ENCODE measurements at regions not wholly inside any gene's neighbourhood (a gene's known extent, or its start where the extent isn't known, plus 50 kb on each side); places are given as distances from the start of the nearest gene placed in this dataset.
"Not testable (repeated sequence)": the region's sequence is repeated elsewhere in the genome, so short reads cannot be mapped to it uniquely, and the experiment has no call there.

DNA sequence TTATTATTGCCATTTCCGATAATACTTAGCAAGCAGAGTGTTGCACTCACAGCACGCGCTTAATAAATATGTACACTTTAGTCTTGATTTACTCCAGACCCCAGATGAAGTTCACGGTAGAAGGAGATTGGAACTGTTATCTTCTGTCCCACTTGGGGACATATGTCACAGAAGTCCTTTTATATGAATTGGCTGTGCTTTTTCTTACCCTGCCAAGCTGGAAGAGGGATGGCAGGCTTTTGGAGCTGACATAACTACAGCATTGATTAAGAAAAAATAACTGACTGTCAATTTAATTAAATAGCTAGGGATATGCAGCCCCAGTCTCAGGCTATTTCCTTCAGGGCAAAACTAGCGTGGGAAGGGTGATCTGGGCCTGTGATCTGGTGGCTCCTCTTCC lies 182.2 kb downstream of the SH2D4B start:
- Mint-ChIP-seq H3K4me1 (ENCODE audit: low read depth) (no peaks in the 10 kb centered on the region), H3K36me3 (ENCODE audit: low read depth) (no peaks in the 10 kb centered on the region), H3K9me3 (no peaks in the 10 kb centered on the region), H3K27ac (no peak overlapping the region), H3K4me3 (ENCODE audit: low read depth) (no peak overlapping the region), H3K27me3 (ENCODE audit: low read depth) (no peaks in the 10 kb centered on the region)
- intact Hi-C loops (cut with micrococcal nuclease): no loop called here
- no peak for DNase-seq (ENCODE audit: low spot score)

GRCh38 chr10:80720549-80720948 lies 182.8 kb downstream of the SH2D4B start:
- Mint-ChIP-seq H3K4me3 (ENCODE audit: low read depth) (no peak overlapping the region), H3K27me3 (ENCODE audit: low read depth) (no peaks in the 10 kb centered on the region), H3K27ac (no peak overlapping the region), H3K9me3 (no peaks in the 10 kb centered on the region), H3K4me1 (ENCODE audit: low read depth) (no peaks in the 10 kb centered on the region), H3K36me3 (ENCODE audit: low read depth) (no peaks in the 10 kb centered on the region)
- intact Hi-C loops (cut with micrococcal nuclease): no loop called here
- DNase-seq (ENCODE audit: low spot score): no peak

DNA sequence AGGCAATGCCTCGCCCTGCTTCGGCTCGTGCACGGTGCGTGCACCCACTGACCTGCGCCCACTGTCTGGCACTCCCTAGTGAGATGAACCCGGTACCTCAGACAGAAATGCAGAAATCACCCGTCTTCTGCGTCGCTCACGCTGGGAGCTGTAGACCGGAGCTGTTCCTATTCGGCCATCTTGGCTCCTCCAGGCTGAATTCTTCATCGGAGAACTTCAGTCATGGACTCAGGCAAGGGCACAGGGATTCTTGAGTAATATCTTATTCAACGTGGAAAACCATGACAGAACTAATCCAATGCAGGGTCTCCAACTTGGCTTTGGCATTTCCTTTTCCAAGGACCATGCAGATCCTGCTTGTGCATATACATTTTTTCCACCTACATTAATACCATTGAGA lies 190.7 kb downstream of the SH2D4B start:
- H3K27me3 Mint-ChIP-seq (ENCODE audit: low read depth); H3K4me1 Mint-ChIP-seq (ENCODE audit: low read depth); intact Hi-C loops (cut with micrococcal nuclease); H3K27ac Mint-ChIP-seq; H3K4me3 Mint-ChIP-seq (ENCODE audit: low read depth); H3K9me3 Mint-ChIP-seq; DNase-seq (ENCODE audit: low spot score); H3K36me3 Mint-ChIP-seq (ENCODE audit: low read depth): not testable (repeated sequence)

DNA sequence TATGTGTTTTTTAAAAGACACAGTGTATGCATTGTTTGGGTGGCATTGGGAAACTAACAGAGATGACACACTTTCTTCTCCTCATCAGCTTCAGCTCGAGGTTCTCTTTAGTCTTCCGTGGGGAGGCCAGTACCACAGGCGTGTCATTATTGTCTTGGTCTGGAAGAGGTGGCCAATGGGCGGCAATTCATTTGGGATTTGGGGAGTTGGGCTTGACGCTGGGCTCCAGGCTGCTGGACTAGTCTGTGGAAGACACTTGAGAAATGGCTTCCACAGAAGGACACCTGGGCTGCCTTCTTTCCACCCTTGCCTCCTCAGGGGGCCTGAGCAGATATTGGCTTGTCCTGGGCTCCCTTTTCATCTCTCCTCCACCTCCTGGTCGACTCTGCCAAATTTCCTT lies 192.2 kb downstream of the SH2D4B start:
- intact Hi-C loops (cut with micrococcal nuclease): no loop called here
- Mint-ChIP-seq H3K9me3 (no peaks in the 10 kb centered on the region), H3K27me3 (ENCODE audit: low read depth) (no peaks in the 10 kb centered on the region), H3K27ac (no peak overlapping the region), H3K4me3 (ENCODE audit: low read depth) (no peak overlapping the region), H3K4me1 (ENCODE audit: low read depth) (no peaks in the 10 kb centered on the region), H3K36me3 (ENCODE audit: low read depth) (no peaks in the 10 kb centered on the region)
- no peak for DNase-seq (ENCODE audit: low spot score)

DNA sequence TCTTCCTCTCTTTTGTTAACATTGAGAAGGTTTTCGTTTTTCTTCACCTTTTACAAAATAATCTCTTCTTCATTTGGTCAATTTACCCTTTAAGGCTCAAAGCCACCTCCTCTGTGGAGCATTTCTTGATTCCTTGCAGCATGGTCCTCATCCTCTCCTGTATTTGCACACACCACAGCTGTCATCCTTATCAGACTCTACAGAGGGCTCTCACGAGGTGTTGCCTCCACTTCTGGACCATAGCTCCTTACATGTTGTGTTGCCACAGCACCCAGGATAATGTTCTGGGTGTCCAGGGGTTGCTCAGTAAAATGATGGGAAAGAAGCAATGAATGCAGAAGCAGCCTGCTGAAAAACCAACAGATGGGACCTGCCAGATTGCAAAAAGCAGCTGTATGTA lies 192.8 kb downstream of the SH2D4B start:
- Mint-ChIP-seq H3K9me3 (no peaks in the 10 kb centered on the region), H3K27ac (no peak overlapping the region), H3K4me3 (ENCODE audit: low read depth) (no peak overlapping the region), H3K36me3 (ENCODE audit: low read depth) (no peaks in the 10 kb centered on the region), H3K27me3 (ENCODE audit: low read depth) (no peaks in the 10 kb centered on the region), H3K4me1 (ENCODE audit: low read depth) (no peaks in the 10 kb centered on the region)
- intact Hi-C loops (cut with micrococcal nuclease): no loop called here
- DNase-seq (ENCODE audit: low spot score): no peak

- Mint-ChIP-seq H3K9me3 (no peaks in the 10 kb centered on the region), H3K4me1 (ENCODE audit: low read depth) (no peaks in the 10 kb centered on the region), H3K27me3 (ENCODE audit: low read depth) (no peaks in the 10 kb centered on the region), H3K4me3 (ENCODE audit: low read depth) (no peak overlapping the region), H3K27ac (no peak overlapping the region), H3K36me3 (ENCODE audit: low read depth) (no peaks in the 10 kb centered on the region)
- DNase-seq (ENCODE audit: low spot score): no peak
- intact Hi-C loops (cut with micrococcal nuclease): no loop called here
Observed at GRCh38 chr10:80734589-80734988, 196.9 kb downstream of the SH2D4B start.

GRCh38 chr10:80737209-80737608 lies 199.5 kb downstream of the SH2D4B start:
- Mint-ChIP-seq H3K4me3 (ENCODE audit: low read depth) (no peak overlapping the region), H3K9me3 (no peaks in the 10 kb centered on the region), H3K4me1 (ENCODE audit: low read depth) (no peaks in the 10 kb centered on the region), H3K36me3 (ENCODE audit: low read depth) (no peaks in the 10 kb centered on the region), H3K27ac (no peak overlapping the region), H3K27me3 (ENCODE audit: low read depth) (no peaks in the 10 kb centered on the region)
- intact Hi-C loops (cut with micrococcal nuclease): no loop called here
- no peak for DNase-seq (ENCODE audit: low spot score)

- no peak overlapping the region for H3K4me3 Mint-ChIP-seq (ENCODE audit: low read depth)
- DNase-seq (ENCODE audit: low spot score): no peak
- H3K27me3 Mint-ChIP-seq (ENCODE audit: low read depth): no peaks in the 10 kb centered on the region
- no peaks in the 10 kb centered on the region for H3K4me1 Mint-ChIP-seq (ENCODE audit: low read depth)
- H3K27ac Mint-ChIP-seq: no peak overlapping the region
- H3K9me3 Mint-ChIP-seq: no peaks in the 10 kb centered on the region
- no peaks in the 10 kb centered on the region for H3K36me3 Mint-ChIP-seq (ENCODE audit: low read depth)
- intact Hi-C loops (cut with micrococcal nuclease): no loop called here
Observed at GRCh38 chr10:80739328-80739727, 201.6 kb downstream of the SH2D4B start.

DNA sequence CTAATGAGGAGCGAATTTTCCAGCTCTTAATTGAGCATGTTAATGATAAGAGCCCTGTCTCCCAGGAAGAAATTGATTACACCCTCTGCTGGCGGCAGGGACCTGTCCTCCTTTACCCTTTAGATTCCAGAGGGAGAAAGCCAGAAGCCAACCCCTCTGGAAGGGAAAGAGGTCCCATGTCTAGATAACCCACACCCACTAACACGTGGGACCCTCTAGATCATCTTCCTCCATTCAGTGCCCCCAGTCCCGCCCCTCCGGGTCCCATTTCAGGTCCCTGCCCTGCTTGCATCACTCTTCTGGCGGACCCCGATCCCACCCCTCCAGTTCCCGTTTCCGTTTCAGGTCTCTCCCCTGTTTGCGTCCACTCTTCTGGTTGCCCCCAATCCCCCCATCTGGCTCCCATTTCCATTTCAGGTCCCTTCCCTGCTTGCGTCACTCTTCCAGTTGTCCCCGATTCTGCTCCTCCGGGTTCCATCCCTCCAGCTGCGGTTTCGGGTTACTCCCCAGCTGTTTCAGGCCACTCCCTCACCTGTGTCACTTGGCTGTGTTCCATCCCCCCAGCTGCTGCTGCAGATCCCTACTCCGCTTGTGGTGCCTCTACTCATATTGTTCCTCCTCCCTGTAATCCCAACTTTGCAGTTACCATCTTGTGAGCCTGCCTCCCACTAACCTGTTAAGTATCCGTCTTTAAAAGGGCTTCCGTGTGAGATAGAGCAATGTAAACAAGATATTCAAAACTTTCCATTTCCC lies 202.4 kb downstream of the SH2D4B start:
- no peaks in the 10 kb centered on the region for H3K4me1 Mint-ChIP-seq (ENCODE audit: low read depth)
- no peak overlapping the region for H3K4me3 Mint-ChIP-seq (ENCODE audit: low read depth)
- no peak overlapping the region for H3K27ac Mint-ChIP-seq
- intact Hi-C loops (cut with micrococcal nuclease): no loop called here
- no peaks in the 10 kb centered on the region for H3K9me3 Mint-ChIP-seq
- no peaks in the 10 kb centered on the region for H3K36me3 Mint-ChIP-seq (ENCODE audit: low read depth)
- DNase-seq (ENCODE audit: low spot score): no peak
- no peaks in the 10 kb centered on the region for H3K27me3 Mint-ChIP-seq (ENCODE audit: low read depth)

DNA sequence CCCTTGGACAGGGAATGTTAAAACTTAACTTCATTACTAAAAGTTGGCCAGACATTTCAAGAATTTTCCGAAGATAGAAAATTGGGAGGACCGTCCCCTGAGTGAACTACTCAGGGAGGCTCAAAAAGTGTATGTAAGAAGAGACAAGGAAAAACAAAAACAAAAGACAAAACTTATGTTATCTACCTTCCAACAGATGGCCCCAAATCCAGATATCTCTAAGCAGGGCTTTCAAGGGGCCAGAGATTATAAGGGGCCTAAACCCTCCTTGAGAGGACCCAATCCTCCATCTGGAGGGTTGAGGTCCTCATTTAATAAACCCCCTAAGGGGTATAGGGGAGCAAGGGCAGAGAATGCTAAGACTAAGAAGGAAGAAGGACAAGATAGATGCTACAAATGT lies 203.6 kb downstream of the SH2D4B start:
- no peaks in the 10 kb centered on the region for H3K4me1 Mint-ChIP-seq (ENCODE audit: low read depth)
- H3K4me3 Mint-ChIP-seq (ENCODE audit: low read depth): no peak overlapping the region
- no peaks in the 10 kb centered on the region for H3K36me3 Mint-ChIP-seq (ENCODE audit: low read depth)
- intact Hi-C loops (cut with micrococcal nuclease): no loop called here
- H3K27me3 Mint-ChIP-seq (ENCODE audit: low read depth): no peaks in the 10 kb centered on the region
- no peak for DNase-seq (ENCODE audit: low spot score)
- H3K9me3 Mint-ChIP-seq: no peaks in the 10 kb centered on the region
- no peak overlapping the region for H3K27ac Mint-ChIP-seq

DNA sequence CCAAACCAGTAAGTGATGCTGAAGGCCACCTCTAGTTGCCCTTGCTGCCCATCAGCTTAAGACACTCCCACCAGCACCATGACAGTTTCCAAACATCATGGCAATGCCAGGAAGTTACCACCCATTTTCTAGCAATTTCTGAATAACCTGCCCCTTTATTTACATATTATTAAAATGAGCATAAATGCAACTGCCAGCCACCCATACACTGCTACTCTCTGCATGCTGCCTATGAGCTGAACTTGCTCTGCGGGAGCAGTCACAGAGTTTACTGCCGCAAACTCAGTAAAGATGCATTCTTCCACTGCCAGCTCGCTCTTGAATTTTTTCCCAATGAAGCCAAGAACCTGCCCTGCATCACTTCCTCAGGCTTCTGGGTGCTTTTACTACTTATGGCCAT lies 212.6 kb downstream of the SH2D4B start:
- no peak for DNase-seq (ENCODE audit: low spot score)
- Mint-ChIP-seq H3K4me1 (ENCODE audit: low read depth) (no peaks in the 10 kb centered on the region), H3K27ac (no peak overlapping the region), H3K27me3 (ENCODE audit: low read depth) (no peaks in the 10 kb centered on the region), H3K9me3 (no peaks in the 10 kb centered on the region), H3K36me3 (ENCODE audit: low read depth) (no peaks in the 10 kb centered on the region), H3K4me3 (ENCODE audit: low read depth) (no peak overlapping the region)
- intact Hi-C loops (cut with micrococcal nuclease): no loop called here

DNA sequence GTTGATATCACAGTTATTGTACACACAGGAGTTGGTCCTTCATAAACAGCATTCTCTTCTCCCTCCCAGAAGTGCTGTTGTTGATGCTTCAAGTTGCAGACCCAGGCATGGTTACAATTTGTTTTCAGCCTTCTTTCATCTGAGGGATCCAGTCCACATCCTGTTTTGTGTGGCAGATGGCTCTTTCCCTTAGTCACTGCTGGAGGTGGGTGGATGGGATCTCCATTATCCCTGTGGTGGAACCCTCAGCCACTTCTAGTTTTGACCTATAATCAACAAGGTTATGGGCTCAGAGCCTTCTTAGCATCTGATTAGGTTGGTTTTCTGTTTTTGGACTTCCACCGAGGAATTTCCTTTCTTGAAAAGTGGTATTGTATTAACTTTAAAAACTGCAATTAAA lies 214.2 kb downstream of the SH2D4B start:
- intact Hi-C loops (cut with micrococcal nuclease): no loop called here
- no peaks in the 10 kb centered on the region for H3K36me3 Mint-ChIP-seq (ENCODE audit: low read depth)
- DNase-seq (ENCODE audit: low spot score): no peak
- H3K27me3 Mint-ChIP-seq (ENCODE audit: low read depth): no peaks in the 10 kb centered on the region
- no peaks in the 10 kb centered on the region for H3K4me1 Mint-ChIP-seq (ENCODE audit: low read depth)
- H3K27ac Mint-ChIP-seq: no peak overlapping the region
- H3K4me3 Mint-ChIP-seq (ENCODE audit: low read depth): no peak overlapping the region
- H3K9me3 Mint-ChIP-seq: no peaks in the 10 kb centered on the region

DNA sequence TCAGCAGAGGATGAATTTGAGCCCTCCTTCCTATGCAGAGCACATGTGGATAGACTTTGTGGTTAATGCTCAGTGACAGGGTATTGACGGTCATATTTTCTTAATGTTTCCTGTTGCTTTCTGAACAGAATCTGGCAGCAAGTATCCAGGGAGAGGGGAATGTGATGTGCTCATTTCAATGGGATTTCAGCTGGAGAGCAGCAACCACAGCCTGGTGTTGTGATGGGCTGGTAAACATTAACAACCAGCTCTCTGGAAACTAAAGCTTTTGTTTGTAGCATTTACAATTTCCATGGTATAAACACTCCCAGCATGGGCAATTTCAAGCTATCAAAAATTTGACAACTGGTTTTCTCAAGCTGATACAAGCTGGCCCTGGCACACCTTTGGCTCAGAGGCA lies 215.9 kb downstream of the SH2D4B start:
- no peaks in the 10 kb centered on the region for H3K4me1 Mint-ChIP-seq (ENCODE audit: low read depth)
- intact Hi-C loops (cut with micrococcal nuclease): no loop called here
- no peak overlapping the region for H3K27ac Mint-ChIP-seq
- DNase-seq (ENCODE audit: low spot score): no peak
- no peaks in the 10 kb centered on the region for H3K9me3 Mint-ChIP-seq
- no peaks in the 10 kb centered on the region for H3K27me3 Mint-ChIP-seq (ENCODE audit: low read depth)
- H3K4me3 Mint-ChIP-seq (ENCODE audit: low read depth): no peak overlapping the region
- H3K36me3 Mint-ChIP-seq (ENCODE audit: low read depth): no peaks in the 10 kb centered on the region

DNA sequence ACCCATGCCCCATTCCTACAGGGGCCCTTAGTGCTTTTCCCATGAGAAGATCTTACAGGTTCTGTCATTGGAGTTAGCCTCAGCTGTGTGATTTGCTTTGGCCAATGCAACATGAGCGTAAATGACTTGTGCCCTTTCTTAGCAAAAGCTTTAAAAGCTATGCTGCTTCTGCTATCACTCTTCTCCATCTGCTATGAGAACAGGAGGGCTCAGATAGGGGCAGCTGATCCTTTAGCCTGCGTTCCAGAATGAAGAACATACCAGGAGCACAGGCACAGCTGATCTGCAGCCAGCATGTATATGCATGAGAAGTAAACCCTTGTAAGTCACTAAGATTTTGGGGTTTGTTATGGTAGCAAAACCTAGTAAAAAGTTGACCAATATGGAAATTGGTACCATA lies 218.2 kb downstream of the SH2D4B start:
- Mint-ChIP-seq H3K36me3 (ENCODE audit: low read depth) (no peaks in the 10 kb centered on the region), H3K4me1 (ENCODE audit: low read depth) (no peaks in the 10 kb centered on the region), H3K27ac (no peak overlapping the region), H3K4me3 (ENCODE audit: low read depth) (no peak overlapping the region), H3K9me3 (no peaks in the 10 kb centered on the region), H3K27me3 (ENCODE audit: low read depth) (no peaks in the 10 kb centered on the region)
- intact Hi-C loops (cut with micrococcal nuclease): no loop called here
- no peak for DNase-seq (ENCODE audit: low spot score)

Data from activated T-helper 2 cell treated with anti-CD3 and anti-CD28 coated beads, Interferon-gamma antibody, Interleukin-2, Interleukin-4, amounts not matched to agents 10 μg/mL and 5 μg/mL and 100 μg/mL, durations not matched to agents 14 hours and 24 hours and 36 hours (primary cell).